Right renal pelvis (tissue), 4 donors: ENCODE measurements at regions not wholly inside any gene's neighbourhood (a gene's known extent, or its start where the extent isn't known, plus 50 kb on each side); places are given as distances from the start of the nearest gene placed in this dataset.

Source experiments
- DNase-seq, 4 donors: peaks; one replicate each; pipeline ENCODE4 v3.0.0-alpha.2; 2013; ENCODE audit warnings: low read depth in 4 of 4, low spot score in 3 of 4, missing footprints in 1 of 4

DNA sequence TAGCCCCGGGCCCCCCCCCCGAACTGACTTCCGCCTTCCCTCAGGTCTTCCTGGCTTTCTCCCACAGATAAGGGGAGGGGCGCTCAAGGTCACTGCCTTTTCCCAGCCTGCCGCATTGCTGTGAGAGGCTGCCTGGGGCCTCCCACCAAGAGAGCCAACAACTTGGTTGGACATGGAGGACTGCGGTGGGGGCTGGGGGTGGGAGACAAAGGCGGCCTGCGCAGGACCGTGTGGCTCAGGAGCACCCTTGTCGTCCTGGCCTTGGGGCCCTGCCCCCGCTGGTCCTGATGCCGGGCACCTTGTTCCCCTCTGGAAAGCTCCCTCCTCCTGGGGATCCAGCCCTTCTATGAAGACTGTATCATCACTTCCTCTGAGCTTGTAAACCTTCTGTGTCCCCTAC, 105.6 kb upstream of the FOXF1 start:
- no peak for DNase-seq

DNA sequence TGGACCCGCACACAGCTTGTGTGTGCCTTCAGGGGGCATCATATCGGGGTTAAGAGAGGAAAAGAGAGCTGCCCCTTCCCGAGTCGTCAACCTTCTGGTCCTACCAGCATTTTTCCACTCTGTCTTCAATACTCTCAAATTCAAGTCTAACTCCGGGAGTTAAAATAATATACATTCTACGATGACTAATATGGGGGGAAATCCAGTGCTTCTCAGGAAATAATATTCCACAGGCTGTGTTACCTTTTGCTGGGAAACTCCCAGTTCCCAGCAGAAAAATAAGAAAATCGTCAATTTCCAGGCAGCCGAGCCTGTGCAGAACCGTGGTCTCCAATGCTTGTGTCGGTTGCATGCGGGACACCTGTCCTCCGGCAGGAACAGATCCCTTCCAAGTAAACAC, 105.0 kb upstream of the FOXF1 start:
- no peak for DNase-seq

DNA sequence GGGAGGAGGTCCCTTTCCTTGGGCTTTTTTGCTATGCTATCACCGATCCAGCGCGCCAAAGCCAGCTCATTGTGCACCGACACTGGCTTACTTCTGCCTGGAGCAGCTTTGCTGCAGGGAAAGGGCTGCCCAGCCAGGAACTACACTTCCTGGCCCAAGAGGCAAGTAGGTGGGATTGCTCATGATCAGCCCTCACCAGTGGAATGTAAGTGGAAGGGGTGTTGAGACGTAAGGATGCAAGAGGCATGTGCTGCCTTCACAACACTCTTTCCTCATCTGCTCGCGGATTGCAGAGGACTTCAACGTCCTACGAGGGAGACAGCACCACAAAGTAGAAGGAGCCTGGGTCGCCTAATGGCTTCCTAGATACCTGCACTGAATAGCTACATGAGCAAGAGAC, 104.3 kb upstream of the FOXF1 start:
- DNase-seq: no peak

DNA sequence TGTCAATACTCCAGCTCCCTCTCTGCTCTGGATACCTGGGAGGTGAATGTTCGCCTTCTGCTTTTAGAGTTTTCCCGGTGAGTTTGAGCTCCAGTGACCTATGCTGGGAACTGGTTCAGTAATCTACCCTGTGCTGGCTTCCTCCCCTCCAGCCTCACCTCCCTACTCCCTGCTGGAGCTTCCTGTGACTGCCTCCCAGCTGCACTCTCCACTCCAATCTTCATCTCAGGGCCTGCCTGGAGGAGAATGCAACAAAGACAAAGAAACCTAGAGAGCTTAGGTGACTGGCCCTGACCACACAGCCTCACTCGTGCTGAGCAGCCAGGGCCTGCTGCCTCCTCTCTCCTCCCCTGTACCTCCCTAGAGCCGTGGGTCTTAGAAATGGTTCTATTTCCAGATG, 101.6 kb upstream of the FOXF1 start:
- no peak for DNase-seq

DNA sequence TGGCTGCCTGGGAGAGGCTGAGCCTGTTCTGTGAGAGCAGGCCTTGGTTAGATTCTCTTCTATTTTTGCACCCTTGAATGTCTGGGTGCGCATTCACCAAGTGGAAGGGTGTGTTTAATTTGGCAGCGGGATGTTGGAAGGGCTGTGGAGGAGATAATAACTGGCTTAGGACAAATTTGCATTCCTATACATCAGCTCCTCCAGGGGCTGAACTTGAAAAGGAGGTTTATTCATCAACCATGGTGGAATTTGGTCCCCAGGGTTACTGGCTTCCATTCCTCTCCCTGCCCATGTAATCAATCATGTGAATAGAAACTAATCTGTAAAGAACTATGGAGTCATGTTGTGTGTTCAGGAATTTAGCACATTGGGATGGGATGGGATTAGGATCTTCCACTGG, 100.2 kb upstream of the FOXF1 start:
- DNase-seq: no peak

DNA sequence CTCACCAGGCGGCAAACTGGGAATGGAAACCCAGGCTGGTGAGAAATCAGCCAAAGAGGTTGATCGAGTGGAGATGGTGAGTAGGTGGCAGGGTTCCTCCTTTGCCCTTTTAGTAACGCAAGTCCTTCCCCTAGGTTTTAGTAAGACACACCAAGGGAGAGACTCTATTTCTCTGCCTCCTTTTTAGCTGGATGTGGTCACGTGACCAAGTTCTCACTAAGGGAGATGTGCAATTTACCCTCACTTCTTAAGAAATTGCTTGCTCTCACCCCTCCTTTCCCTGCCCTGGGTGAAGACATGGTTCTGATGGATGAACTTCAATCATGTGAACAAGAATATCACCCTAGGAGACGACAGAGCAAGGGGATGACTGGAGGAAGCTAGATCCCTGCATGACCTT, 99.8 kb upstream of the FOXF1 start:
- no peak for DNase-seq

DNA sequence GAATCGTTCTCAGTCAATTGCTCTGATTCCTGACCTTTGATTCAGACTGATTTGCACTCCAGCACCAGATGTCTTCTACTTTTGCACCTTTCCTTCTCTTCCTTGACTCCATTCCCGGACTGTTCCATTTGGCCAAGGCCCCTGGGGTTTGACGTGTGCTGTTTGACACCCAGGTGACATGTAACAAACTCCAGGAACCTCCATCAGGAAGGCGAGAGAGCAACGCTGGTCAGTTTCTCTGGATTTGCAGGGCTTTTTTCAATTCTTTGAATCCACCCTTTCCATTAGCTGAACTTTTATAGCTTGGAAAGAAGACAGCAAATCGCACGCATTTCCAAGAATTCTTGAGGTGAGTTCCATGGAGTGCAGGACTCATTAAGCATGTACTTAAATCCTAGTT, 98.4 kb upstream of the FOXF1 start:
- DNase-seq: no peak

DNA sequence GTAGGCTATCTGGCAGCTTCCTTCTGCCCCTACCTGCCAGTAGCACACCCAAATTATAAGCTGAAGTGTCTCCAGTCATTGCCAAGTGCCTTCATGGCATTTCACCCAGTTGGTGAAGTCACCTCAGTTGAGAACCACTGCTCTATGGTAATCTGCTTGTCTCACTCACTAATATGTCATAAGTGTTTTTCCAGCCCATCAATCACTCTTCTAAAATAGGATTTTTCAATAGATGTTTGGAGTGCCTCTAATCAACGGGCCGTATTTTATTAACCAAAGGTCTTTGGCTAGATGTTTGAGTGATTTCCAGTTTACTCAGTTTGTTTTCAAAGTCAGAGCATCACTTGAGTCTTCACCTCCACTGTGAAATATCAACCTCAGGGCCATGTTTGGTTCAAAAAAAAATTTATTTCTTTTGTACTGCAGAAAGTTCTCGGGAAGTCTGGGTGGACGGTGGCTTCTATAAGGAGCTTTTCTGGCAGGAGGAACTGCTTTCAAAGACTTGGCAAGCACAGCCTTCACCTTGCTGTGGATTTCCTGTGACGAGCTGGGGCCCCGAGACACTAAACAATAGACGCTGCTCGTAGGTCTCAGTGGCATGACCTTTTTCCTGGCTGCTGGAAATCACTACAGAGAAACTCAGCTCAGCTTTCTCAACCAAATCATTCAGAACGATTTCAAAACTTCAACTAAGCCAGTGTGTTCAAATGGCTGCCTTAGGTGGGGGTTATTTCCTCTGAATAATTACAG, 95.2 kb upstream of the FOXF1 start:
- no peak for DNase-seq

DNA sequence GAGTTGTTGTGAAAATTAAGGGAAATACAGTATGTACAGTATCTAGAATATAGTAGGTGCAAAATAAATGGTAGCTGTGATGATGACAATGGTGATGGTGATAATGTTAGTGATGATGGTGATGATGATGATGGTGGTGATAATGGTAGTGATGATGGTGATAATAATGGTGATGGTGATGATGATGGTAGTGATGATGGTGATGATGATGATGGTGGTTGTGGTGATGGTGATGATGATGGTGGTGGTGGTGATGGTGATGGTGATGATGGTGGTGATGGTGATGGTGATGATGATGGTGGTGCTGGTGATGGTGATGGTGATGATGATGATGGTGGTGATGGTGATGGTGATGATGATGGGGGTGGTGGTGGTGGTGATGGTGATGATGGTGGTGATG, 91.3 kb upstream of the FOXF1 start:
- DNase-seq: no peak

DNA sequence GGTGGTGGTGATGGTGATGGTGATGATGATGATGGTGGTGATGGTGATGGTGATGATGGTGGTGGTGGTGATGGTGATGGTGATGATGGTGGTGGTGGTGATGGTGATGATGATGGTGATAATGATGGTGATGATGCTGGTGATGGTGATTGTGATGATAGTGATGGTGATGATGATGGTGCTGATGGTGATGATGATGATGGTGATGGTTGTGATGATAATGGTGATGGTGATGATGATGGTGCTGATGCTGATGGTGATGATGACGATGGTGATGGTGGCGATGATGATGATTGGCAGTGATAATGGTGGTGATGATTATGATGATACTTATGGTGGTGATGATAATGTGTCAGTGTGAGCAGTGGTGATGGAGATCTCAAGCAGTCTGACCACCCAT, 90.8 kb upstream of the FOXF1 start:
- no peak for DNase-seq

DNA sequence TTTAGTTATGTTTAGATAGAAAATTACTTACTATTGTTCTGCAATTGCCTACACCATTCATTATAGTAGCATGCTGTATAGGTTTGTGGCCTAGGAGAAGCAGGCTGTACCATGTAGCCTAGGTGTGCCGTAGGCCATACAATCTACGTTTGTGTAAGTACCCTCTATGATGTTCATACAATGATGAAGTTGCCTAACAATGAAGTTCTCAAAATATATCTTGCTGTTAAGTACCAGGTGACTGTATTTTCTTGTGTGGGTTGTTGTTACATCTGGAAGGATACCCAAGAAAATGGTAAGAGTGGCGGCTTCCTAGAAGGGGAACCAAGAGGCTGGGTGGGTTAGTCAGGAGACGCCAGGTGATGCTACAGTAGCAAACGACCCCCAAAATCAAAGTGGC, 88.3 kb upstream of the FOXF1 start:
- DNase-seq: no peak

DNA sequence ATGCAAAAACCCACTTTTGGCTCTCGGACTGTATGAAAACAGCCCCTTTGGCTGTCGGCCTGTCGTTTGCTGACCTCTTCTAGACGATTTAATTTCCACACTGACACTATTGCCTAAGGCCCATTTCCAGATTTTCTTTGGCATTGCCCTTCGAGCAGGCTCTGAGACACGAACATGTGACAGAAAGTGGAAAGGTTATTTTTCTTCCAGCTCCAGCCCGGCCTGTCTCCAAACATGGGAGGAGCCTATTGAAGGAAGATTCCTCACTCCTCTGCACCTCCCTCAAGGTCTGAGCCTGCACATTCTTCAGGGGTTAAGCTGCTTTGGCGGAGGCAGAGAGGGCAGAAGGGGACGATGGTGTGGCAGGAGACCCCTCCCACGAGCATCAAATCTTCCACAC, 85.9 kb upstream of the FOXF1 start:
- DNase-seq: no peak

DNA sequence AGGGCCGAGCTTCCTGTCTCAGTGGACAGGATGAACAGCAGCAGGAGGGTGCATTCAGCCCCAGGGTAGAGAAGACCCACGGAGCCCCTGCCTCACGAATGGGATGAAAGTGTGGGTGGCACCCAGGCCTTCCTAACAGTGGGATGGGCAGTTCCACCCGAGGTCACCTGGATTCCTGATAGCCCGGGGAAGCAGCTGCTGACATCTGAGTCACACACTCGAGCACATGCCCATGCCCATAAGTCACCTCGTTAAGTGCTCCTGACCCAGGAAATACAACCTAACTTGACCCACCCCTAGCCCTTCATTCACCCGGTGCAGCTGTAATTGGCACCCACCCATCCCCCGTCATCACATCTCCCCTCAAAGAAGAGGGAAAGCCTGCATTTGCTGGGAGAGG, 85.3 kb upstream of the FOXF1 start:
- no peak for DNase-seq

DNA sequence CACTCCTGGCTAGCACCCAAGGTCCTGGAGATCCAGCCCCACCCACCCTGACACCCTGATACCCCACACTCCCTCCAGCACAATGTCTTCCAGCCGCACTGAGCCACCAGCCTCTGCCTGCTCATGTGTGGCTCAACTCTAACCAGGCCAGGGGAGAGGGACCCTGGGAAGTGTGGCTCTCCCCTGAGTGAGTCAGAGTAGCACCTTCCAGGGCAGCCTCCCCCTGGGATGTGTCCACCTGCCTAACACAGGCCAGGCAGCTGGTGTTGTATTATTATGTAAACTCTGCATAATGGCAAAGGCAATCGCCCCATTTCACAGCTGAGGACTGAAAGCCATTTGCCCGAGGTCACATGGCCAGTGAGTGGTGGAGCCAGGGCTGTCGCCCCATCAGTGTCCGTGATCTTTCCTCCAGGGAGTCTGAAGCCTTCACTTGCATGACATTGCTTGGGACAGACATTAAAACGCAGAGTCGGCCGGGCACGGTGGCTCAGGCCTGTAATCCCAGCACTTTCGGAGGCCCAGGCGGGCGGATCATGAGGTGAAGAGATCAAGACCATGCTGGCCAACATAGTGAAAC, 84.2 kb upstream of the FOXF1 start:
- no peak for DNase-seq

DNA sequence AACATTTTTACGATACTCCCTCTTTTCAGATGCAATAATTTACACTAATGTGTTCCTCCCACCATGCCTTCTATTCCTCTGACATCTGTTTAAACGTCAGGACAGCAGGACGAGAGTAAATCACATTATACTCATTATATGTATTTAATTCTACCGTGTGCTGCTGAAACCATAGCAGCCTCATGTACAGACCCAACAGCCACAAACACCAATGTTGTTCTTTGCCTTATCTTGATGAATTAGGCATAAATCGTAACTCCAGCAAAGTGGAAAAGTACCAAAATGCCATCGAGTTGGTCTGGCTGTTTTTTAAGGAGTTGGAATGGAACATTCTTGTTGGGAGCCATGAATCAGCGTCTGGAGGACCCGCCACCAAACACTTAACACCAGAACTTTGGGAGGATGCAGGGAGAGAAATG, 82.9 kb upstream of the FOXF1 start:
- DNase-seq: peak in 3 of 4 donors; percentile 44 to 58 (median 57)

DNA sequence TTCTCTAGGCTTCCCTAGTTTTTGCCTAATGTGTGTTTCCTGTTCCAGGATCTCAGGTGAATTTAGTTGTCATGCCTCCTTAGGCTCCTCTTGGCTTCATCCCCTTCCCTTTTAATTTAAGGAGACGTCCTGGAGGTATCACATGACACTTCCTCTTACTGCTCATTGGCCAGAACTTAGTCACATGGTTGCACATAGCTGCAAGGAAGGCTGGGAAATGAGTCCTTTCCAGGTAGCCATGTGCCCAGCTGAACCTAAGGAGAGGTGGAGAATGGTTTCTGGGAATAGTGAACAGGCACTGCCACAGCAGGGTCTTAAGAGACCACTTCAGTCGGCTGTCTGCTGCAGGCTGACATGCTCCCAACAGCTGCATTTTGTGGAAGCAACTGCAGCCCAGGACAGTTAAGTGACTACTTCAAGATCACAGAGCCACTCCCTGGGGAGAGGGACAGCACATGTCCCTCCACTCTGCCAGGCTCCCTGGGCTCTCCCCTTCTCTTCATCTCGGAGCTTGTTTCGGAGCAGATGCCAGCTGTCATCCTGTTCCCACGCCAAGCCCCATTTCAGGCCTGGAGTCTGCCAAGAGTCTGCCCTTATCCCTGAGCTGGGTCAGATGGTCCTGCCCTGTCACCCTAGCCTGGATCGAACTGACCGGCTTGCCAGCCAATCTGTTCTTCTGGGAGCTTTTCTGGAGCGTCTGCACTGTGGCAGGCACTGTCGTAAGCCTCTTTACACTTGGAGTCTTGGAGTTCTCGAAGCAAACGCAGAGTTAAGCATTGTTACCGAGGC, 81.4 kb upstream of the FOXF1 start:
- DNase-seq: no peak

DNA sequence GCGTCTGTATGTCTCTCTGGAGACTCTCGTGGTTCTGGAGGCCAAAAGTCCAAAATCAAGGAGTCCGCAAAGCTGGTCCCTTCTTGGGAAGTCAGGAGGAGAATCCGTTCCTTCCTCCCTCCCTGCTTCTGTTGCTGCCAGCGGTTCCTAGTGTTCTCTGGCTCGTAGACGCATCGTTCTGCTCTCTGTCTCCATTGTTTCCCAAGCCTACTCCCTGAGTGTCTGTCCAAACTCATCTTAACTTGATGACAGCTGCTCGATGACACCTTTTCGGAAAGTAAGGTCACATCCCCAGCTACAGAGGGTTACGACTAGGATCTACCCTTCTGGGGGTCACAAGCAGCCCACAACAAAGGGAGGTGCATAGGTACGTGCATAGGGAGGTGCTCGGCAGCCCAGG, 80.7 kb upstream of the FOXF1 start:
- no peak for DNase-seq

DNA sequence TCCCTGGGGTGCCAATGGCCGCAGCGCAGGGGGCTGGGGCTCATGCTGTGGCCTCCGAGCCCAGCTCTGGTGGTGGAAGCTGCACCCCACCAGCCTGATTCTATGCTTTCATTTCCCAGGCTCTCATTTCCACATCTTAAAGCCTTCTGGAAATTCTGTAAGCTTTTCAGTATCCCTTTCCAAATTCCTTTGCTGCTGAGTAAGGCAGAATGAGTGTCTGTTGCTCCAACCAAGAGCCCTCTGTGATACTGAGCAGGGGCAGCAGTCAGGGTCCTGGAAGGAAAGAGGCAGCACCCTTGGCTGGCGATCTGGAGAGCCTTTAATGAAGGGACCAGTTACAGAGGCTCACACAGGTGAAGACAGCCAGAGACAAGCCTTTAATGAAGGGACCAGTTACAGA, 79.5 kb upstream of the FOXF1 start:
- DNase-seq: no peak

DNA sequence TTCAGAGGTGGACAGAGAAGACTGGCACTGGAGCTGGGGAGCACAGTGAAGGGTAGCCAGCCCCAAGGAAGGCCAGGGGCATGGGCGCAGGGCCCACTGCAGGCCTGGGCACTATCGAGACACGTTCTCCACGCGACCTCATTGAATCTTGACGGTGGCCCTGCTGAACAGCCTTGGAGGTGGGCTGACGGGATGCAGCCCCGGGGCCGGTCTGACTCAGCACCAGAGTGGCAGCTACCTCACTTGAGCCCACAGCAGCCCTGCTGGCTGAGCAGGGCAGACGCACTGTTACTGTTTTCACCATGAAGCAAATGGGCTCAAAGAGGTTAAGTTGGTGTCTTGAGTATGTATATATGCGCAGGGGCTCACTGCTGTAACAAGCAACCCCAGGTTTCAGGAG, 78.8 kb upstream of the FOXF1 start:
- DNase-seq: no peak

DNA sequence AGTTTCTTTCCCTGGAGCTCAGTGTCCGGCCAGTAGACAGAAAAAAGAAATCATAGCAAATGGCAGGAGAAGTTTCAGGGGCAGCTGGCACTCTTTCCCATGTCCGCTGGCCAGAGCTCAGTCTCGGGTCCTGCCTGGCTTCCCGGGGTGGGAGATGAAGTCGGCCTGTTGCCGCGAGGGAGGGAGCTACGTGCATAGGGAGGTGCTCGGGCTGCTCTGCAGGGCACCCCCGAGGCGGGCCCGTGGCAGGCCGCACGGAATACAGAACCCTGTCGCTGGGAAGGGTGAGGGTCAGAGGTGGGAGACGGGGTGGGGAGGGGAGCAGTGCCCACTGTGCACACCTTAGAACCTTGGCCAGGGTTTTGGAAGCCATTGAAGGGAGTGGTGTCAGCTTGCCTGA, 78.3 kb upstream of the FOXF1 start:
- DNase-seq: no peak

DNA sequence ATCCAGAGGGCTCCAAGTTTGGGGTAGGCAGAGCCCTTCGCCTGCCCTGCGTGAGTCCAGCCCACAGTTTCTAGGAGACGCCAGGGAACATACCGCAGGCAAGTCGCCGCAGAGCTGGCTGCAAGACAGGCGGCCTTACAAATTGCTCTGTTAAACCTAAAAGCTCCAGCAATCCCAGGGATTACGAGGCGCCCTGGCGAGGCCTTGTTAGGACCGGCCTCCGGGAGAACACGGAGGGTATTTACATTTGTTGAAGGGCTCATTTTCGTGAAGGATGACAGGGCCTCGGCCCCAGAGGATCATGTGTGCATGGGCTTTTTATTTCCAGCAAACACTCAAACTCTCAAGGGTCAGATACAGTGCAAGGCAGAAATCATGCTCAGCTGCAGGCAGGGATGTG, 77.6 kb upstream of the FOXF1 start:
- no peak for DNase-seq
